ENCODE measurements at regions not wholly inside any gene's neighbourhood (a gene's known extent, or its start where the extent isn't known, plus 50 kb on each side); places are given as distances from the start of the nearest gene placed in this dataset.

DNA sequence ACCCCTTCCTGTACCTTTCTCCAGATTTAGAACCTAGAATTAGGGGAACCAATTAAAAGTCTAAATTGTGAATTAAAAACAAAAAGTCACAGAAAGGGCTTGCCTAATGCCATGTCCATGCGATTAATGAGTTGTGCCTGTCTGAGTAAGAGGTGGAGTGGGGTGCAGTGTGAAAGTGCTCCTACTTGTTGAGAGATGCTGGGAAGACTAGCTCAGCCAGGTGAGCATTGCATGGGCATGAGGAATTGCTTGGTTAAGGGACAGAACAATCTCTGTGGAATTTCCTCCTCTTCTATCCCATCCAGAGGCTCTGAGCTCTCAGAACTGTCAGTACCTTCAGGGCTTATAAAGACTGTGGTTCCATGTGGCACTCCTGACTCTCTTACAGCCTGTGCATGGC lies 159.0 kb upstream of the UBL3 start:
- H3K9me3 Mint-ChIP-seq = no peaks in the 10 kb centered on the region; the same call in 2 of the 3 replicates
- H3K27ac Mint-ChIP-seq = no peak overlapping the region
- H3K27me3 Mint-ChIP-seq (ENCODE audit: insufficient read depth, low read depth, poor library complexity) = peaks cover 4% of the 10 kb centered on the region
- no peaks in the 10 kb centered on the region for H3K27me3 ChIP-seq (ENCODE audit: insufficient read depth)
- DNase-seq (ENCODE audit: low spot score) (no peak), ATAC-seq (no peak)
- no peaks in the 10 kb centered on the region for H3K4me1 Mint-ChIP-seq
- no peak overlapping the region for H3K4me2 ChIP-seq
- H3K4me1 ChIP-seq (ENCODE audit: insufficient read depth) = no peaks in the 10 kb centered on the region
- H3F3A ChIP-seq (replicated peaks; ENCODE audit: low read depth) = no peaks in the 10 kb centered on the region
- peaks cover 3% of the 10 kb centered on the region; the same call in 1 of the 2 replicates for H3K9me2 ChIP-seq (ENCODE audit: insufficient read depth)
- no peaks in the 10 kb centered on the region for H3K36me3 Mint-ChIP-seq (ENCODE audit: low read depth)
- H3K36me3 ChIP-seq (ENCODE audit: insufficient read depth) = no peaks in the 10 kb centered on the region
- no peak overlapping the region for H3K4me3 Mint-ChIP-seq
- H3K4me3 ChIP-seq = no peak overlapping the region
- H3K79me2 ChIP-seq (replicated peaks; ENCODE audit: insufficient read depth) = no peaks in the 10 kb centered on the region
- H3K27ac ChIP-seq (ENCODE audit: low read depth) = no peak overlapping the region
- TF ChIP-seq, protein P1, sequence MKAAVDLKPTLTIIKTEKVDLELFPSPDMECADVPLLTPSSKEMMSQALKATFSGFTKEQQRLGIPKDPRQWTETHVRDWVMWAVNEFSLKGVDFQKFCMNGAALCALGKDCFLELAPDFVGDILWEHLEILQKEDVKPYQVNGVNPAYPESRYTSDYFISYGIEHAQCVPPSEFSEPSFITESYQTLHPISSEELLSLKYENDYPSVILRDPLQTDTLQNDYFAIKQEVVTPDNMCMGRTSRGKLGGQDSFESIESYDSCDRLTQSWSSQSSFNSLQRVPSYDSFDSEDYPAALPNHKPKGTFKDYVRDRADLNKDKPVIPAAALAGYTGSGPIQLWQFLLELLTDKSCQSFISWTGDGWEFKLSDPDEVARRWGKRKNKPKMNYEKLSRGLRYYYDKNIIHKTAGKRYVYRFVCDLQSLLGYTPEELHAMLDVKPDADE (IDR thresholded peaks at IDR 0.05) = no peak
- TF ChIP-seq POLR2AphosphoS5 (IDR thresholded peaks at IDR 0.05; ENCODE audit: low read depth) = no peak
- TF ChIP-seq CREB1 (CRISPR knock-in tag; IDR thresholded peaks at IDR 0.05; ENCODE audit: low read depth) = no peak
- TF ChIP-seq NANOG (IDR thresholded peaks at IDR 0.05; ENCODE audit: borderline replicate concordance) = no peak
- no peak for TF ChIP-seq ZNF331 (CRISPR knock-in tag; IDR thresholded peaks at IDR 0.05; ENCODE audit: low read depth)
- TF ChIP-seq, protein P2, sequence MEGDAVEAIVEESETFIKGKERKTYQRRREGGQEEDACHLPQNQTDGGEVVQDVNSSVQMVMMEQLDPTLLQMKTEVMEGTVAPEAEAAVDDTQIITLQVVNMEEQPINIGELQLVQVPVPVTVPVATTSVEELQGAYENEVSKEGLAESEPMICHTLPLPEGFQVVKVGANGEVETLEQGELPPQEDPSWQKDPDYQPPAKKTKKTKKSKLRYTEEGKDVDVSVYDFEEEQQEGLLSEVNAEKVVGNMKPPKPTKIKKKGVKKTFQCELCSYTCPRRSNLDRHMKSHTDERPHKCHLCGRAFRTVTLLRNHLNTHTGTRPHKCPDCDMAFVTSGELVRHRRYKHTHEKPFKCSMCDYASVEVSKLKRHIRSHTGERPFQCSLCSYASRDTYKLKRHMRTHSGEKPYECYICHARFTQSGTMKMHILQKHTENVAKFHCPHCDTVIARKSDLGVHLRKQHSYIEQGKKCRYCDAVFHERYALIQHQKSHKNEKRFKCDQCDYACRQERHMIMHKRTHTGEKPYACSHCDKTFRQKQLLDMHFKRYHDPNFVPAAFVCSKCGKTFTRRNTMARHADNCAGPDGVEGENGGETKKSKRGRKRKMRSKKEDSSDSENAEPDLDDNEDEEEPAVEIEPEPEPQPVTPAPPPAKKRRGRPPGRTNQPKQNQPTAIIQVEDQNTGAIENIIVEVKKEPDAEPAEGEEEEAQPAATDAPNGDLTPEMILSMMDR (conservative IDR thresholded peaks at IDR 0.05; ENCODE audit: low read depth in 2 of 2) = no peak
- TF ChIP-seq ZNF114 (CRISPR knock-in tag; IDR thresholded peaks at IDR 0.05) = no peak
- no peak for TF ChIP-seq REST (IDR thresholded peaks at IDR 0.05; ENCODE audit: unreplicated experiment)
- no peak for TF ChIP-seq JUNB (IDR thresholded peaks at IDR 0.05; ENCODE audit: unreplicated experiment)
- no peak overlapping the region for H2AFZ ChIP-seq
- no peaks in the 10 kb centered on the region for H4K20me1 ChIP-seq (replicated peaks; ENCODE audit: insufficient read depth)

GRCh38 chr13:30006246-30006645 lies 155.8 kb upstream of the UBL3 start:
- H3K4me1 ChIP-seq (ENCODE audit: insufficient read depth) = no peaks in the 10 kb centered on the region
- no peak for ATAC-seq
- no peak overlapping the region for H3K4me3 ChIP-seq
- no peak overlapping the region for H3K4me3 Mint-ChIP-seq
- H3K4me1 Mint-ChIP-seq = no peaks in the 10 kb centered on the region
- H3K27ac Mint-ChIP-seq = no peak overlapping the region
- no peak overlapping the region for H3K27ac ChIP-seq (ENCODE audit: low read depth)
- H3K79me2 ChIP-seq (replicated peaks; ENCODE audit: insufficient read depth) = no peaks in the 10 kb centered on the region
- peaks cover 4% of the 10 kb centered on the region for H3K27me3 Mint-ChIP-seq (ENCODE audit: insufficient read depth, low read depth, poor library complexity)
- no peaks in the 10 kb centered on the region for H3K27me3 ChIP-seq (ENCODE audit: insufficient read depth)
- no peaks in the 10 kb centered on the region; the same call in 2 of the 3 replicates for H3K9me3 Mint-ChIP-seq
- no peaks in the 10 kb centered on the region for H3K36me3 Mint-ChIP-seq (ENCODE audit: low read depth)
- no peaks in the 10 kb centered on the region for H3F3A ChIP-seq (replicated peaks; ENCODE audit: low read depth)
- peaks cover 3% of the 10 kb centered on the region; the same call in 1 of the 2 replicates for H3K9me2 ChIP-seq (ENCODE audit: insufficient read depth)
- H4K20me1 ChIP-seq (replicated peaks; ENCODE audit: insufficient read depth) = no peaks in the 10 kb centered on the region
- no peaks in the 10 kb centered on the region for H3K36me3 ChIP-seq (ENCODE audit: insufficient read depth)
- no peak overlapping the region for H3K4me2 ChIP-seq
- no peak for DNase-seq (ENCODE audit: low spot score)
- H2AFZ ChIP-seq = no peak overlapping the region; the same call in 1 of the 2 replicates
- TF ChIP-seq, protein P1 (IDR thresholded peaks at IDR 0.05) = no peak
- TF ChIP-seq ZNF114 (CRISPR knock-in tag; IDR thresholded peaks at IDR 0.05) (no peak), CREB1 (CRISPR knock-in tag; IDR thresholded peaks at IDR 0.05; ENCODE audit: low read depth) (no peak), STAT1 (IDR thresholded peaks at IDR 0.05; ENCODE audit: unreplicated experiment) (no peak), POLR2AphosphoS5 (IDR thresholded peaks at IDR 0.05; ENCODE audit: low read depth) (no peak), REST (IDR thresholded peaks at IDR 0.05; ENCODE audit: unreplicated experiment) (no peak)

Data from GM23338 (cell line).